ENCODE measurements at regions not wholly inside any gene's neighbourhood (a gene's known extent, or its start where the extent isn't known, plus 50 kb on each side); places are given as distances from the start of the nearest gene placed in this dataset.
"Not testable (repeated sequence)": the region's sequence is repeated elsewhere in the genome, so short reads cannot be mapped to it uniquely, and the experiment has no call there.

- DNase-seq, result no peak
Observed at GRCh38 chr1:187563191-187563590, 734.4 kb downstream of the PLA2G4A start.

- DNase-seq, result no peak
Observed at GRCh38 chr1:187566354-187566753, 737.6 kb downstream of the PLA2G4A start.

- no peak for DNase-seq
Observed at GRCh38 chr1:187568067-187568466, 739.3 kb downstream of the PLA2G4A start.

DNA sequence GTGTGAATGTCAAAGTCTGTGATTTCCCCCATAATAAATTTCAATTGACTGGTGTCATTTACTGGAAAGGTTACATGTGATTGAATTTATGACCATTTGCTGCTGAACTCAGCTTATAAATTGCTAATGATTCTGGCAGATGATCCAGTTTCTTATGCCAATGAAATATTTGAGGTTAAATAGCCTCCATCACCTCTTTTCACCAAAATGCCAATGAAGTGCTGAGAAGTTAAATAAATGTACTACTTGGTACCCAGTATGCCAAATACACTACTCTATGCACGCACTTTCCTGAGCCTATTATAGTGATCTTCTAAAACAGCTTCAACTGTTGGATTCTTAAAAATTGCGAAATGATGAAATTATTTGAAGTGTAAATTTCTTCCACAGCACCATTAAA, 741.4 kb downstream of the PLA2G4A start:
- DNase-seq, result no peak

- DNase-seq, result no peak
Observed at GRCh38 chr1:187577610-187578009, 748.9 kb downstream of the PLA2G4A start.

DNA sequence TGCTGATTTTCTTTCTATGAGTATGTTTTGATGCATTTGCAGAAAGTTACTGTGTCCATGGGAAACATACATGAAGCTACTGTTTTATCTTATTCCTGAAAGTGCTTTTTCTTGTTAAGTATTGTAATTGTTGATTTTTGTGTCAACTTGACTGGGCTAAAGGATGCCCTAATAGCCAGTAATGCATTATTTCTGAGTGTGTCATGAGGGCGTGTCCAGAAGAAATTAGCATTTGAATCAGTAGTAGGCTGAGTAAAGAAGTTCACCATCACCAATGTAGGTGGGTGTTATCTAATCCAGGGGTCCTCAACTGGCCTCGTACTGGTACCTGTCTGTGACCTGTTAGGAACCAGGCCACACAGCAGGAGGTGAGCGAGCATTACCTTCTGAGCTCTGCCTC, 760.2 kb downstream of the PLA2G4A start:
- DNase-seq, result no peak

GRCh38 chr1:187605736-187606135, 777.0 kb downstream of the PLA2G4A start:
- DNase-seq, result no peak

DNA sequence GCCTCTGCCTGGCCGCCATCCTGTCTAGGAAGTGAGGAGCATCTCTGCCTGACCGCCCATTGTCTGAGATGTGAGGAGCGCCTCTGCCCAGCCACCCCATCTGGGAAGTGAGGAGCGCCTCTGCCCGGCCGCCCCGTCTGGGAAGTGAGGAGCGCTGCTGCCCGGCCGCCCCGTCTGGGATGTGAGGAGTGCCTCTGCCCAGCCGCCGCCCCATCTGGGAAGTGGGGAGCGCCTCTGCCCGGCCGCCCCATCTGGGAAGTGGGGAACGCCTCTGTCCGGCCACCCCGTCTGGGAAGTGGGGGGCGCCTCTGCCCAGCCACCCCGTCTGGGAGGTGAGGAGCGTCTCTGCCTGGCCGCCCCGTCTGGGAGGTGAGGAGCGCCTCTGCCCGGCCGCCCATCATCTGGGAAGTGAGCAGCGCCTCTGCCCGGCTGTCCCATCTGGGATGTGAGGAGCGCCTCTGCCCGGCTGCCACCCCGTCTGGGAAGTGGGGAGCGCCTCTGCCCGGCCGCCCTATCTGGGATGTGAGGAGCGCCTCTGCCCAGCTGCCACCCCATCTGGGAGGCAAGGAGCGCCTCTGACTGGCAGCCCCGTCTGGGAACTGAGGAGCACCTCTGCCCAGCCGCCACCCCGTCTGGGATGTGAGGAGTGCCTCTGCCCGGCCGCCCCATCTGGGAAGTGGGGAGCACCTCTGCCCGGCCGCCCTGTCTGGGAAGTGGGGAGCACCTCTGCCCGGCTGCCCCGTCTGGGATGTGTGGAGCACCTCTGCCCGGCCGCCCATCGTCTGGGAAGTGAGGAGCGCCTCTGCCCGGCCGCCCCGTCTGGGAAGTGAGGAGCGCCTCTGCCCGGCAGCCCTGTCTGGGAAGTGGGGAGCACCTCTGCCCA, 787.3 kb downstream of the PLA2G4A start:
- DNase-seq, result not testable (repeated sequence)

DNA sequence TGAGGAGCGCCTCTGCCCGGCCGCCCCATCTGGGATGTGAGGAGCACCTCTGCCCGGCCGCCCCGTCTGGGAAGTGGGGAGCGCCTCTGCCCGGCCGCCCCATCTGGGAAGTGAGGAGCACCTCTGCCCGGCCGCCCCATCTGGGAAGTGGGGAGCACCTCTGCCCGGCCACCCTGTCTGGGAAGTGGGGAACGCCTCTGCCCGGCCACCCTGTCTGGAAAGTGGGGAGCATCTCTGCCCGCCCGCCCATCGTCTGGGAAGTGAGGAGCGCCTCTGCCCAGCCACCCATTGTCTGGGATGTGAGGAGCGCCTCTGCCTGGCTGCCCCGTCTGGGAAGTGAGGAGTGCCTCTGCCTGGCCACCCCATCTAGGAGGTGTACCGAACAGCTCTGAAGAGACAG, 788.1 kb downstream of the PLA2G4A start:
- not testable (repeated sequence) for DNase-seq

- no peak for DNase-seq
Observed at GRCh38 chr1:187617776-187618175, 789.0 kb downstream of the PLA2G4A start.

GRCh38 chr1:187619175-187619574, 790.4 kb downstream of the PLA2G4A start:
- no peak for DNase-seq

DNA sequence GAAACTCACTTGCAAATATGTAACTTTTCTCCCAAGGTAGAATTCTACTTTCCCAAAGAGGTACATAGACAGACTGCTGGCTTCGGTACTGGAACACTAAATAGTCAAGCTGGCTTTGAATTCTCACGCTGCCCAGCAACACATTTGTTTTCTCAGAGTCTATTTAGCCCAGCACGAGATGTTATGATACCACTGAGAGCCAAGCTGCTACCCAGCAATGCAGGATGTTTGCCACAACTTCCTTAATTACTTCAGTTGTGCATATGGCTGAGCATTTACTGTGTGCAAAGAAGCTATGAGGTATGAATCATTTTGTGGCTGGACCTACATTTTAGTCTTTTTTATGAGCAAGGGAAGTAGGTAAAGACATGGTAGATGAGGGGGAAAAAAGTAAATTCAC, 793.2 kb downstream of the PLA2G4A start:
- DNase-seq, result no peak

DNA sequence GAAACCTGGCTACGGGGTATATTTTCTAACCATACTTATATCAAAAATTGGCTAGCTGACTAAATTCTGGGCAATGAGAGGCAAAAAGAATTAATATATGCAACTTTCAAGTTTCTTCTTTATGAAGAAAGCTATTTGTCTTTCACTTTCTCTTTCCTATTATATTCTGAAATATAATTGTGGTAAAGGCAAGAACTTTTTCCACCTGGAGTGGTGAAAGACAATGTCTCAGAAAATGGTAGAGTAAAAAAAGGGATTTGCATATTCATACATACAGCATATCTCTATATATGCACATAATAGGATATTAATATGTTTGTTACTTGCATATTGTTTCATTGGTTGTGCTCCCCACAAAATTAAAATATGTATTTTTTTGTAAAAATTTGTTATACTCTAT, 793.8 kb downstream of the PLA2G4A start:
- DNase-seq, result no peak

DNA sequence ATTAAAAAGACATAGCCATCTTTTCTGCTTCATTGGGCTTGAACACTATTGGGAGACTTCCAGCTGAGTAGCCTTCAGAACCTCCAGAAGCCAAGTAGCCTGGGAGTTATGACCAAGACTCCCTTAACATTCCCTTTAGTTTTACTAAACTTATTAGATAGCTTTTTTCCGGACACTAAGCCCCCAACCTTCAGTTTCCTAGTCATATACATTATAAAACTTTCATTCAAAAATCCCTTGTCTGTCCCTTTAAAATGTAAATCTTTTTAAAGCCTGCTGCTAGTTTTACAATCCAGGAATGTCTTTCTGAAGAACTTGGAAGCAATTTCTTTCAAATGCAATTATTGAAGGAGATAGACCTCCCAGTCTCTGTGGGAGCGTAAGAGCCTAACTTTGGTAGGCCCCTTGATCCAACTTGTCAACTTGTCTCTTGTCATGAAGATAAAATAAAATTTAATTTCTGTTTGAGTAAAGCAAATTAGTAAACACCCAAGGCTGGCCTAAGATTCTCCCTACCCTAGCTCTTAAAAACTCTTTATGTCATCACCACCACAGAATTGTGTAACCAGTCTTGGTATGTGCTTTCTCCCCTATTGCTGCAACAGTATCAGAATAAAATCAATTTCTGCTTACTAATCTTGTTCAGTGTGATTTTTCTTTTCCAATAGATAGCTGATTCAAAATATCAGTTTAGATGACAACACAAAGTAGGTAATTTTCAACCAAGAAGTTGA, 796.2 kb downstream of the PLA2G4A start:
- no peak for DNase-seq

- no peak for DNase-seq
Observed at GRCh38 chr1:187626056-187626455, 797.3 kb downstream of the PLA2G4A start.

GRCh38 chr1:187627516-187627915, 798.8 kb downstream of the PLA2G4A start:
- no peak for DNase-seq

- no peak for DNase-seq
Observed at GRCh38 chr1:187629075-187629474, 800.3 kb downstream of the PLA2G4A start.

GRCh38 chr1:187630653-187631380, 802.1 kb downstream of the PLA2G4A start:
- no peak for DNase-seq

GRCh38 chr1:187631381-187631675, 802.6 kb downstream of the PLA2G4A start:
- no peak for DNase-seq

DNA sequence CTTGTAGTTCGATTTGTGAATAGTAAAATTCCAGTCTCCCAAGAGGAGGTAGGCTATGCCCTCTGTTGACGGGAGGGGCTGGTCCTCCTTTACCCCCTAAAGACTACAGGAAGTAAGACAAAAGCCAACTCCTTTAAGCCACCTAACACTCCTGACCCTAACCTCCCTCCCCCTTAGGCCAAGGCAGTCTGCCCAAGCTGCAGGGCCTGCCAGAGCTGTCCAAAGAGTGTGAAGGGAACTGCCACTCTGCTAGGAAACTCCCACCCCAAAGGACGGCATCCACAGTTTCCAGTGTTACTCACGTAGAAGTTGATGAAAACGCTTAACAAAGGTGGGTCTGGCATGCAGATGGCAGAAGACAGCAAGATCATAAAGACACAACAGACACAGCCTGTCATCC, 803.2 kb downstream of the PLA2G4A start:
- no peak for DNase-seq

DNA sequence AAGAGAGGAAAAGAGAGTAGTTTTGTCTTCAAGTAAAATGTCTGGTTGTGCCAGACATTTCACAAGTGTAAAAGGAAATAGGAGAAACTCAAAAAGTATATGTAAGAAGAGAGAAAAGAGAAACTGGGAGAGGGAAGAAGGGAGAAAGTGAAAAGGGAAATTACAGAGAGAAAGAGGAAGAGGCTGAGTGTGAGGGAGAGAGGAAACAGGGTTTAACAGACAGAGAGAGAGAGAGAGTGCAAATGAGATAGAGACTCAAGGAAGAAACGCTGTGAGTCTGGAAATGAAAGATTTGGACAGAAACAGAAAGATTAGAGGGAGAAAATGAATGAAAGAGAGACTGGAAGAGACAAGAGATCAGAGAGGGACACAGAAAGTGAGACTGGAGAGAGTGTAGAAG, 806.2 kb downstream of the PLA2G4A start:
- no peak for DNase-seq

DNA sequence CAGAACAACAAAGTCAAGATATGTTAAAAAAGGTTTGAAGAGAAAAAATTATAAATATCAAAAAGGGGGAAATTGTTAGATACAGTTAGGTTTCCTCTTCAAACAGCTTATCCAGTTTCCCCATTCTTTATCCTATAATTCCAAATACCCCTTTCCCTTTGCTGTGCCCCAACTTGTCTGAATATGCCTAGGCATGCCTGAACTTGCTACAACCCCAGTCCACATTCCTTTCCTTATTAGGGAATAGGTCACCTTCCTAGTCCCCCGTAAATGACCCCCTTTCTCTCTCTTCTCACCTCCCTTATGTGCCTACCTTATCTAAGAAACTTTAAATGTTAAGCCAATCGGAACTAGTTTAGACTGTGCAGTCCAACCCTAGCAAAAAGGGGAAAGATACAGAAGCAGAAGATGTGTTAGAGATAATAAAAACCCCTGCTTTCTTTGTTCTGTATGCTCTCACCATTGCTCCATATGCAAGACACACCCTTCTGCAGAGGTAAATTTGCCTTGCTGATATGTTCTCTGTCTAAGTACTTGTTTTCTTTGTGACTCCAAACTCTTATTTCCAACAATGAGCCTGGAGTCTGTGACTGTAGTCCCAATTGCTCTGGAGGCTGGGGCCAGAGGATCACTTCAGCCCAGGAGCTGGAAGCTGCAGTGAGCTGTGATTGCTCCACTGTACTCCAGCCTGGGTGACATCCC, 810.1 kb downstream of the PLA2G4A start:
- no peak for DNase-seq

DNA sequence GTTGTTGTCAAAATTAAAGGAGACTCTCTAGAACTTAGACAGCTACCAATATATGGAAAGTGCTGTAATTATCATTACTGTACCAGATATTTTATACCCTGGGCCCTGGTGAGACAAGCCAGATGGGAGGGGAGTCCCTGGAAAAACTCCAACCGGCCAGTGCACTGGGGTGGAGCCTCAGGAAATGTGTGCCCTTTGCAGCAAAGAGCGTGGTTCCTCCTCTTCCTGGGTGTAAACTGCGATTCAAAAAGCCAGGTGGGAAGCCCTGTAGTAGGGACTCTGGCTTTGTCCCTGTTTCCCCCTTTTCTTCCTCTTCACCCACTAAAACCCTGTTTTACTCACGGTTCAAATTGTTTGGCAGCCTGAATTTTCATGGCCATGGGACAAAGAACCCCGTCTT, 812.3 kb downstream of the PLA2G4A start:
- DNase-seq, result no peak
